ENCODE measurements at regions not wholly inside any gene's neighbourhood (a gene's known extent, or its start where the extent isn't known, plus 50 kb on each side); places are given as distances from the start of the nearest gene placed in this dataset.

DNA sequence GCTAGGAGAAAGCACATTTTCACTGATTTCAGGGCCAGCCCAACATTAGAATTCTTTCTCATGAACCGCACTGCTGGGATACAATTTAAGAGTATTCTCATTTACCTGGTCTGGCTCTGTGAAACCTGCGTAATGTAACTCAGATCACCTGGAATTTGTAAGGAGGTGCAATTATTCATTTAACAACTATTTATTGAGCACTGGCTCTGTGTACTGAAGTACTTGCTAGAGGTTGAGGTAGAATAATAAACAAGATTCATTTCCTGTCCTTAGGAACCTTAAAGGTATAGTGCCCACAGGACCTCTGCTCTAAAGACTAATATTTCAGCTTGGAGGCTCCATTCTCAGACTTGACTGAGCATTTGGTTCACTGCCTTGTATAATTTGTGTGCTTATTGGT, 242.2 kb upstream of the ZPLD1 start:
- no peak for DNase-seq

DNA sequence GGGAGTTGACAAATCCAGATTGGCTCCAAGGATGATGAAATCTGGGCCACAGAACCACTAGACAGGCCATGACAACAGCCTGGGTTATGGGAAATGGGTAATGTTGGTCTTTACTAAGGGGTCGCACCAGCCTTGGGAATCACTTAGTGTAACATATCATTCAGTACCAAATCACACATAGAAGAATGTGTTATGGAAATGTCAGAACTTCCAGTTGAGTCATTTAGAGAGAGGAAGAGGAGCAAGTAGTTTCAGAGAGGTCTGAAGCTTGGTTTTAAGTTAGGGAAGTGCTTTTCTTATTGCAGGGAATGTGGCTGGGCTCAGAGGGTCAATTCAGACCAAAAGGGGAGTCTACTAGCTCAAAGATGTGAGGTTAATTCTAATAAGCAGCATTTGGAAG, 241.6 kb upstream of the ZPLD1 start:
- no peak for DNase-seq

GRCh38 chr3:102194001-102194400, 240.8 kb upstream of the ZPLD1 start:
- DNase-seq: no peak

DNA sequence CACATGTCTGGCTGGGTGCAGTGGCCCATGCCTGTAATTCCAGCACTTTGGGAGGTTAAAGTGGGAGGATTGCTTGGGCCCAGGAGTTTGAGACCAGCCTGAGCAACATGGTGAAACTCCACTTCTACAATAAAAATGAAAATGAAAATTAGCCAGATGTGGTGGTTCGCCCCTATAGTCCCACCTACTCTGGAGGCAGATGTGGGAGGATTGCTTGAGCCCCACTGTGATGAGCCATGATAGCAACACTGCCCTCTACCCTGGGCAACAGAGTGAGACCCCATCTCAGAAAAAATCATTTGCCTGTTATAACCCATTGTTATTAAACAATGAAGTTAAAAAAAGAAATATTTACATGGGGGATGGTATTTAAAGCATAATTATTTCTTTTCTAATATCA, 240.1 kb upstream of the ZPLD1 start:
- no peak for DNase-seq

- DNase-seq: no peak
Measured at GRCh38 chr3:102195198-102195948, 239.4 kb upstream of the ZPLD1 start.

DNA sequence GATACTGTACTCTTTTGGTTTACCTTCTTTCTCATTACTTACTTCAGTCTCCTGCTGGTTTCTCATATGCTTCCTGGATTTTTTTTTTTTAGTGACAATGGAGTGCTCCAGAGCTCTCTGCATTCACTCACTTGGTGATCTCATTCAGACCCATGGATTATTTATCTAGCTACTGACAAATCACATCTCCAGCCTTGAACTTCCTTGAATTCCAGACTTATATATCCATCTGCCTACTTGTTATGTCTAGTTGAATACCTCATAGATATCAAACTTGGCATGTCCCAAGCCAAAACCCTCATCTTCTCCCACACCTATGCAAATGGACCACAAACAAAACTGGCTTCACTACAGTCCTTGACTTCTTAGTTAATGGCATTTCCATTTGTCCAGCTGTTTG, 234.7 kb upstream of the ZPLD1 start:
- no peak for DNase-seq

DNA sequence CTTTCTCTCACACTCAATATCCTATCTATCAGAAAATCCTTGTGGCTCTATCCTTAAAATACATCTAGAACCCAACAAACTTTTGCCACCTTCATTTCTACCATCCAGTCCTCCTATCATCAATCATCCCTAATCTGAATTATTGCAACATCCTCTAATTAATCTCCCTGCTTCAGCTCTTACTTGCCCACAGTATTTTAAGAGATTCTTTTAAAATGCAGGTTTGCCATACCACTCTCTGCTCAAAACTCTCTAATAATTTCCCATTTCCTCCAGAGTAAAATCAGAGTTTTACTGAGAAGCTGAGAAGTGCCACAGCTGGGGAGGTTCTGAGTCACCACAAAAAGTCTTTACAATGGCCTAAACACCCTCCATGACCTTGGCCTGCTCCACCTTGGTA, 234.3 kb upstream of the ZPLD1 start:
- no peak for DNase-seq

GRCh38 chr3:102205647-102206046, 229.2 kb upstream of the ZPLD1 start:
- no peak for DNase-seq

DNA sequence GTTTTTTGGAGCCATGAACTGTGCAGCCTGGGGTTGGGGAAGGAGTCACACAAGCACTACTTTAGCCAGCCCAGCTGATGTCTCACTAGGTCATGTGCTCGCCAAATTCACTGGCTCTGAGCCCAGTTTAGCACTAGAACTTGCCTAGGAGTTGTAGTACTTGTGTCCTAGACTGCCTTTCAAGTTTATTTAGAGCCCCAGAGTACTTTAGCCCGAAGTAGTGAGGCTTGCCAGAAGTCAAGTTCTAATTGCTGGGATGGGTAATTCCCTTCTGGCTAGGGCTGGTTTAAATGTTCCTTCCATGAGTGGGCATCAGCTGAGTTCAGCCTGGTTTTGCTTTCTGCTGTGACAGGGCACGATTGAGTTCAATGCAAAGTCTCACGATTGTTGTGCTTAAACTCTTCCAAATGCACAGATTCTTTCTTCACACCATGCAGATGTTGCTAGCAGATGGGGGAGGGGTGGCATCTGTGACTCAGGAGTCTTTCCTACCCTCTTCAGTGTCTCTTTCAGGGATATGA, 228.2 kb upstream of the ZPLD1 start:
- DNase-seq: no peak

DNA sequence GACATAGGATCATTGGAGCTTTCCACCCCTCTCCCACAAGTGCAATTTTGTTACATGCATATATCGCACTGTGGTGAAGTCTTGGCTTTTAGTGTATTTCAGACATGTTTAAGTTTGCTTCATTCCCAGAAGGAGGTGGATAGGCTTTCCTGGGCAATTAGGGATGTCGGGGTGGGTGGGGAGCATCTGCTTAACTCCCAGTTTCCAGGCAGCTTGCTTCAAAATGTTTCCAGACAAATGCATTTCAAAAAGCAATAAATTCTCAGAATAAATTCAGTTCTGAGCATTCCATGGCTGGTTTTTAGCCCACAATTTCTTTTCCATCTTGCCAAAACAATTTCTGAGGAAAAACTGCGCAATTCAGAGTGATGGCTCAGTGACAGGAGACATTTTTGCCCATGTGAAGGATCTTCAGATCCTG, 227.7 kb upstream of the ZPLD1 start:
- DNase-seq: no peak

GRCh38 chr3:102215166-102215565, 219.6 kb upstream of the ZPLD1 start:
- no peak for DNase-seq

- DNase-seq: no peak
Measured at GRCh38 chr3:102223132-102223531, 211.7 kb upstream of the ZPLD1 start.

DNA sequence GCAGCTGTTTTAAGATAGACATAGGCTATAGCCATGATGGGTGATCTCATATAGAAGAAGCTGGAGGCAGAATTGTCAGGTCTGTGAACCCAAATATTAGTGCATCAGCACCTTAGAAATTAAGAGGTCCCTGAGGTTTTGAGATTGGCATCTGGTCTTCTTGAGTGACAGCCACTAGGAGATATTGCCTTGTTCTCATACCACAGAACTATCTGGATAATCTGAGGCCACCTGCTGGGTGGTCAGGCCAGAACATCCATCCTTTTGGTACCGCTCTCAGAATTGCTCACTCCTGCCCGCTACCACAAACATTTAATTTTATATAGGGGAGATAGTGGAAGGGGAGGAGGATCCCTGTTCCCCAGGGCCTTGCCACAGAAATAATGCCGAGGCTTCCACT, 210.6 kb upstream of the ZPLD1 start:
- DNase-seq: no peak

- no peak for DNase-seq
Measured at GRCh38 chr3:102225005-102225404, 209.8 kb upstream of the ZPLD1 start.

GRCh38 chr3:102225407-102226132, 209.2 kb upstream of the ZPLD1 start:
- DNase-seq: no peak

DNA sequence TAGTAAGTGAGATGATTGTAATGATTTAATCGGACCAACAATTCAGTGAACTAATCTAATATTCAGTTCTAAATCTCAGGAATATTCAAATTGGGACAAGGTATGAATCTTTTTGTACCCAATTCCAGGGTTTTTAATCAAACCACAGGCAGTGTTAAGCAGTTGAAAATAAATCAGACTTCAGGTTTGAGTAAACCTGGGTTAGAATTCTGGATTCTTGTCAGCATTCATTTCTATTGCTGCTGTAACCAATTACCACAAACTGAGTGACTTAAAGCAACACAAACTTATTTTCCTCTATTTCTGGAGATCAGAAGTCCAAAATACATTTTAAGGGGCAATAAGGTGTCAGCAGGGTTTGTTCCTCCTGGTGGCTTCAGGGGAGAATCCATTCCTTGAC, 208.4 kb upstream of the ZPLD1 start:
- no peak for DNase-seq

DNA sequence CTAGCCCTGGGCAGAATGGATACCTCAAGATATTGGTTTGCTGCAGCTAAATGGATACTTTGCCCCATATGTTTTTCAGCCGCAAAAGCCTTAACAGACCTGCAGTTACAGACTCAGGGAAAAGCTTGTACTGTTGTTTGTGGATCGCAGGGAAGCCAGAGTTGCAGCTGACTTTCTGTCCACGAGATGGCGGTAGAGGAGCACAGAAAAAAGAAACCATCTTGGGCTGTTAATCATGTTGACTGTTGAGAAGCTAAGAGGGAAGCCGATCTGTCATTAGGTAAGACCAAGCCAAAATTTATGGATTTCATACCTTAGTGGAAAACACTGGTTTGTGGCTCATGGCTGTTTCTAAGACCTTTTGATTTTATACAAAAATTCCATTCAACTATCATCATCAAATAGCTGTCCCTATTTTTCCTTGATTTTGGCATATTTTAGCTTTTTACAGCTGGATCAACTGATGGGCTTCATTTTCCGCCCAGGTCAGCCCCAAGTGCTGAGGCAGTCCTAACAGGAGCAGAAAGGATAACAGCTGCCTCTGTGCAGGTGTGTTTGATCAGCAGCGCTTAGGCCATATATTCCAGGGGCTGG, 205.7 kb upstream of the ZPLD1 start:
- DNase-seq: peak; percentile 88

- DNase-seq: no peak
Measured at GRCh38 chr3:102230057-102230456, 204.8 kb upstream of the ZPLD1 start.

DNA sequence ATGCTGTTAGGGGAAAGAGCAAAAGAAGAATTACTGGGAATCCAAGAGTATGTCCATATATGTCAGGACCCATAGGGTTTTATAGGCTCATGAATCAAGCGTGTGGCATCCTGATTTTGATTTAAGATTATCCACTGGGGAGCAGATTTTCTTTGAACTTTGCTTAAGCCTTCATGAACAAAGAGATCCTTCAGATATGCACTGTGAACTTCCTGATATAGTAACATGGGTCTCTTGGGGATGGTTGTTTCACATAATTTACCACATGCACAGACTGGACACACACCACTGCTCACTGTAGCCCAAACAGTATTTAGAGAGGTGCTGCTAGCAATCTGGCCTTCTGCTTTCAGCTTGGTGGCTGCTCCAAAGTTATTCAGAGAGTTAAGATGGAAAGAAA, 200.9 kb upstream of the ZPLD1 start:
- no peak for DNase-seq

DNA sequence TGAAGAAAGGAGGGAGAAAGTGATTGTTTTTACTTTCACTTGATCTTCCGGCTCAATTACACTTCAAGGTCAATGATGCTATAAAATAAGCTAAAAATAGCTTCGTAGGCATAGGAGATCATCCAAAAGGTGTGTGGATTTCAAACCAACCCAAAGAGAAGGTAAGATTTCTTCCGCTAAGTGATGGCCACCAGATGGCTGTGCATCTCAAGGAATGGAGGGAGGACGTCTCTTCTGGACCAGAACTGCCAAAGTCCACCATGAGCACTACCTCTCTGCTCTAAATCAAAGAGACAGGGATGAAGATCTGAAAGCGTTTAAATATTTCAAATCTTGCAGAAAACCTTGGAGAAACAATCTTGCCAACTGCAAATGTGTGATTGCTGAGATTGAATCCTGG, 199.1 kb upstream of the ZPLD1 start:
- no peak for DNase-seq

- DNase-seq: no peak
Measured at GRCh38 chr3:102237181-102237580, 197.6 kb upstream of the ZPLD1 start.

- DNase-seq: no peak
Measured at GRCh38 chr3:102237838-102238237, 197.0 kb upstream of the ZPLD1 start.

GRCh38 chr3:102238362-102238761, 196.5 kb upstream of the ZPLD1 start:
- no peak for DNase-seq

GRCh38 chr3:102240720-102241119, 194.1 kb upstream of the ZPLD1 start:
- no peak for DNase-seq

Measured in activated effector memory CD4-positive, alpha-beta T cell treated with anti-CD3 and anti-CD28 coated beads, Interleukin-2, amount 50 U/mL, for 16 hours (primary cell).